ENCODE measurements at regions not wholly inside any gene's neighbourhood (a gene's known extent, or its start where the extent isn't known, plus 50 kb on each side); places are given as distances from the start of the nearest gene placed in this dataset.
"Not testable (repeated sequence)": the region's sequence is repeated elsewhere in the genome, so short reads cannot be mapped to it uniquely, and the experiment has no call there.

DNA sequence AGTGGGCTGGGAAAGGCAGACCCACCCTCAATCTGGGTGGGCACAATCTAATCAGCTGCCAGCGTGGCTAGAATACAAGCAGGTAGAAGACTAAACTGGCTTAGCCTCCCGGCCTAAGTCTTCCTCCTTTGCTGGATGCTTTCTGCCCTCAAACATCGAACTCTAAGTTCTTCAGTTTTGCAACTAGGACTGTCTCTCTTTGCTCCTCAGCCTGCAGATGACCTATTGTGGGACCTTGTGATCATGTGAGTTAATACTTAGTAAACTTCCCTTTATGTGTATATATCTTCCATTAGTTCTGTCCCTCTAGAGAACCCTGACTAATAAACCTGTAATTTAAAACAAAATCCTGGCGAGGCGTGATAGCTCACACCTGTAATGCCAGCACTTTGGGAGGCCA is 51.8 kb upstream of the SLC39A8 start:
- TF ChIP-seq, protein P1, sequence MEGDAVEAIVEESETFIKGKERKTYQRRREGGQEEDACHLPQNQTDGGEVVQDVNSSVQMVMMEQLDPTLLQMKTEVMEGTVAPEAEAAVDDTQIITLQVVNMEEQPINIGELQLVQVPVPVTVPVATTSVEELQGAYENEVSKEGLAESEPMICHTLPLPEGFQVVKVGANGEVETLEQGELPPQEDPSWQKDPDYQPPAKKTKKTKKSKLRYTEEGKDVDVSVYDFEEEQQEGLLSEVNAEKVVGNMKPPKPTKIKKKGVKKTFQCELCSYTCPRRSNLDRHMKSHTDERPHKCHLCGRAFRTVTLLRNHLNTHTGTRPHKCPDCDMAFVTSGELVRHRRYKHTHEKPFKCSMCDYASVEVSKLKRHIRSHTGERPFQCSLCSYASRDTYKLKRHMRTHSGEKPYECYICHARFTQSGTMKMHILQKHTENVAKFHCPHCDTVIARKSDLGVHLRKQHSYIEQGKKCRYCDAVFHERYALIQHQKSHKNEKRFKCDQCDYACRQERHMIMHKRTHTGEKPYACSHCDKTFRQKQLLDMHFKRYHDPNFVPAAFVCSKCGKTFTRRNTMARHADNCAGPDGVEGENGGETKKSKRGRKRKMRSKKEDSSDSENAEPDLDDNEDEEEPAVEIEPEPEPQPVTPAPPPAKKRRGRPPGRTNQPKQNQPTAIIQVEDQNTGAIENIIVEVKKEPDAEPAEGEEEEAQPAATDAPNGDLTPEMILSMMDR (IDR thresholded peaks at IDR 0.05) = not testable (repeated sequence)
- TF ChIP-seq POLR2A (IDR thresholded peaks at IDR 0.05) = not testable (repeated sequence)

Data from thyroid gland (tissue), 4 donors.